GM21367 (cell line): ENCODE measurements at regions not wholly inside any gene's neighbourhood (a gene's known extent, or its start where the extent isn't known, plus 50 kb on each side); places are given as distances from the start of the nearest gene placed in this dataset.

Experiments used
- ATAC-seq: cut with Tn5 transposase; IDR thresholded peaks from one replicate; pipeline ENCODE4 v1.9.1; 2021; ENCODE audit not compliant: unreplicated experiment

DNA sequence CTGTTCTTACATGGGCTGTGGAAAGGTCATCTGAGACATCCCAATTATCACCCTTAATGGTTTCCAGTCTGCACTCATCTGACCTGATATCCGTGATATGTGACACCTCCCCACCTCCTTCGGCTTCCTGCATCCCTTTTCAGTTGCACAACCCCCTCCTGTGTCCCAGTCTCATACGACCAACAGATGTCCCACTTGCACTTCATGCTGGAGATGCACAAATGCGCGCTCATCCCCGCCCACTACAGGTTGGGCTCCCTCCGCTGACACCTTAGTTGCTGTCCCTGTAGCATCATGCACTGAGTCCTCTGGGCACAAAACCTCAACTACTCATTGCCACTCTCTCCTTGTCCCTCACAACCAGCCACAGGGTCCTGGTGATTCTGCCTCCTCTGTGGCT lies 94.4 kb downstream of the MIS18A start:
- ATAC-seq: no peak

DNA sequence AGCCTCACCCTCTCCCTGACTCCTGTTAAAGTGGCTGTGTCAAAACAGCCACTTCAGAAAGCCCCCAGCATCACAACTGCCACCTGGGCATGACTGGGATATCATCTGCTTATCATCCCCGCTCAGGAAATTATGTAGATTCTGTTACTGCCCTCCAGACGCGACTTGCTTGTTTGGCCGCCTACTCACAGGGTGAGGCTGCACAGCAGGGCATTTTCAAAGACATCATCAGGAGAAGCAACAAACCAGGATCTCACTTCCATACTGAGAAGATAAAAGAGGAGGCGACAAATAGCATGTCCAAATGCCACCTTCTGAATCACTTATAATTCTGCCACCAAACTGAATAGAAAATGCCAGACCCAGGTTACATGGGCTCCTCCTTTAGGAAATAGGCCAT lies 94.8 kb downstream of the MIS18A start:
- ATAC-seq: no peak

DNA sequence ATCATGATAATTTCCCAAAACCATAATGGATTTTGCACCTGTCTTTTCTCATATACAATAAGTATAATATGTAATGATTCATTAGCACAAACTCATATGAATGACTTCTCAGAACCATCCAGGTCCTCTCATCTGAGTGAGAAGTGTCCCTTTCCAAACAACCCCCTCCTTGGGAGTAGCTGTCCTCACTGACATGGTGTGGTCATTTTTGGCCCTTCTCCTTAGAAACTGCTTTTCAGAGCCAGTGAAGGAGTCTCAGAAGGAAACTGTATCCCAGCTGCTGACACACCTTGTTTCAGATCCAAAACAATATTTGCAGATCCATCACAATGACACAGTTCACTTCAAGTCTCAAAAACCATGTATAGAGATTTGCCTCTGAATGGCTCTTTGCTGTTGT lies 95.5 kb downstream of the MIS18A start:
- no peak for ATAC-seq

DNA sequence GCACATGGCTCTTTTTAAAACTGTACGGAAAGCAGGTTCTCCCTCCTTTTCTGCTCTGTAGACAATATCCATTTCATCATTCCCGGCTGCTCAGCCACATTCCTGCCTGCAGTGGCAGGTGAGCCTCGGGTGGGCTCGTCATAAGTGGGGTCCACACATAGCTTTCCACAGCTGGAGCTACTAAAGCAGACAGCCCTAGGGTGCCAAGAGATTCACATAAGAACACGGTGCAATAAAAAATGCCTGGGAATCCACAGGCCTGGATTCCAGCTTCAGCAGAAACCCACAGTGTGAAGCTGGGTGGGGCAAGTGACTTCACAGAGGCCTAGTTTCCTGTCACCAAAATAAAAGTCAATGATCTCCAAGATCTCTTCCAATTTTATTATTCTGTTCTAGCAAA lies 96.4 kb downstream of the MIS18A start:
- no peak for ATAC-seq

DNA sequence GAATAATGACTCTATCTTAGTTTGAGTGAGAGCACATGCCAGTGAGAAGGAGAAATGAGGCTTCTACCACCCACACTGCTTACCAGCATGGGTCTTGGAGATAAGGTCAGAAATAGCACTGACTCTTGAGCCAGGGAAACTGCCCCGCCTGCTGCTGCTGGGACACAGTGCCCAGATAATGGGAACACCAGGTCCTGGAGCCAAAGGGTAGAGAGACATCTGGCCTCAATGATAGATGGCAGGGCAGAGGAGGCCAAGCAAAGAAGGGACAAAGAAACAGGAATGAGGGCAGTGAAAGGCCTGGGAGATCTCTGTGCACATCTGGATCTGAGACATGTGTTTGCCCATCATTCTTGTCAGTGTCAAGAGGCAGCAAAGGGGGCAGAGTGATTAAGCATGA lies 97.4 kb downstream of the MIS18A start:
- ATAC-seq: no peak

DNA sequence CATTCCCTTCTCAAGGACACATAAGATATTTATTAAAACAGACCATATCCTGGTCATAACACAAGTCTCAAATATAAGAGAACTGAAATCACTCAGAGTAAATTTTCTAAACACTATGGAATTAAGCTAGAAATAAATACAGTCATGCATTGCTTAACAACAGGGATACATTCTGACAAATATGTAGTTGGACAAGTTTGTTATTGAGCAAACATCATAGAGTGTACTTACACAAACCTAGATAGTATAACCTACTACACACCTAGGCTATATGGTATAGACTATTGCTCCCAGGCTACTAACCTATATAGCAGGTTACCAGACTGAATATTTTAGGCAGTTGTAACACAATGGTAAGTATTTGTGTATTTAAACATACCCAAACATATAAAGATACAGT lies 104.0 kb downstream of the MIS18A start:
- no peak for ATAC-seq

DNA sequence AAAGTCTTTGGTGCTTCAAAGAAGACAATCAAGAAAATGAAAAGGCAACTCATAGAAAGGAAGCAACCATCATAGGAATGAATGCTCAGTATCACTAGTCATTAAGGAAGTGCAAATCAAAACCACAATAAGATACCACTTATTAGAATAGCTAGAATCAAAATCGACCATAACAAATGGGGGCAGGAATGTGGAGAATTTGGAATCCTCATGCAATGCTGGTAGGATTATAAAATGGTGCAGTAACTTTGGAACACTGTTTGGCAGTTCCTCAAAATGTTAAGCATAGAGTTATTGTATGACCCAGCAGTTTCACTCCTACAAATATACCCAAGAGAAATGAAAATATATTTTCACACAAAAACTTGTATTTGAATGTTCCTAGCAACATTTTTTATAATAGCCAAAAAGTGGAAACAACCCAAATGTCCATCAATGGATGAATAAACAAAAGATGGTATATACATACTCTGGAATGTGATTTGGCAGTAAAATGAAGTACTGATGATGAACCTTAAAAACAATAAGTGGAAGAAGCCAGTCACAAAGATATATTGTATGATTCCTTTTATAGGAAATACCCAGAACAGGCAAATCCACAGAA lies 105.6 kb downstream of the MIS18A start:
- no peak for ATAC-seq

DNA sequence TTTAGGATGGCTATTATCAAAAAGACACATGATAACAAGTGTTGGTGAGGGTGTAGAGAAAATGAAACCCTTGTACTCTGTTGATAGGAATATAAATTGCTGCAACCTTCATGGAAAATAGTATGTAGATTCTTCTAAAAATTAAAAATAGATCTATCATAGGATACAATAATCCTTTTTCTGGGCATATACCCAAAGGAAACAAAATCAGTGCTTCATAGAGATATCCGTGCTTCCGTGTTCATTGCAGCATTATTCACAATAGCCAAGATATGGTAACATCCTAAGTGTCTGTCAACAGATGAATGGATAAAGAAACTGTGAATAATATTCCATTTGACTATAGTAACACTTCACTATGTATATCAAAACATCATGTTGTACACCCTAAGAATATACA lies 106.7 kb downstream of the MIS18A start:
- ATAC-seq: no peak

DNA sequence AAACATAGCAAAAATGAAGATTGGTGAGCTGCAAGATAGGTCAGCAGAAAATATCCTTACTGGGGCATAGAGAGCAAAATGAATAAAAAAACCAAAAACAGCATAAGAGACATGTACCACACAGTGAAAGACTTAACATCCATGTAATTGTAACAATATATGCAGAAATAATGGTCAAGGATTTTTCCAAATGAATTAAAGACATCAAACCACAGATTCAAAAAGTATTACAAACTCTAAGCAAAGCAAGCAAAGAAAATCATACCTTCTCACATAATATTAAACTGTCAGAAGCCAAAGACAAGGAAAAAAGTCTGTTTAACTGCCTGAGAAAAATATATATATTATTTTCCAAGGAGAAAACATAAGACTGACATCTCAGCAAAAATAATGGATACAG lies 111.3 kb downstream of the MIS18A start:
- ATAC-seq: no peak

DNA sequence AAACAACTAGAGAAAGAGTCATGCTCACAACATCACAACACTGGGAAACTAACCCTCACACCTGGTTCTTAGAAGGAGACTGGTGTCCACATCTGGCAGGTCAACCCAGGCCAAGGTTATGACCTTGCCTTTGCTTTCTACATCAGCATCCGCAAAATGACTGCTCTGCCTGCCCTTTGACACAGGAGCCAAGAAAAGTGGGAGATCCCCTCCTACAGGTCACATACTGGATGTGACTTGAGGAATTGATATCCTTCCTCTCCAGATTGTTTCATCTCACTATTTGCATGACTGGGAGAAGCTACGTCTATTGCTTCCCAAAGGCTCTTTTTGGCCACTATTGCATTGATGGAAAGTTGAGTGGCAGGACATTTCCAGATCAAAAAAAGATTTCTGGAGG lies 115.5 kb downstream of the MIS18A start:
- no peak for ATAC-seq

DNA sequence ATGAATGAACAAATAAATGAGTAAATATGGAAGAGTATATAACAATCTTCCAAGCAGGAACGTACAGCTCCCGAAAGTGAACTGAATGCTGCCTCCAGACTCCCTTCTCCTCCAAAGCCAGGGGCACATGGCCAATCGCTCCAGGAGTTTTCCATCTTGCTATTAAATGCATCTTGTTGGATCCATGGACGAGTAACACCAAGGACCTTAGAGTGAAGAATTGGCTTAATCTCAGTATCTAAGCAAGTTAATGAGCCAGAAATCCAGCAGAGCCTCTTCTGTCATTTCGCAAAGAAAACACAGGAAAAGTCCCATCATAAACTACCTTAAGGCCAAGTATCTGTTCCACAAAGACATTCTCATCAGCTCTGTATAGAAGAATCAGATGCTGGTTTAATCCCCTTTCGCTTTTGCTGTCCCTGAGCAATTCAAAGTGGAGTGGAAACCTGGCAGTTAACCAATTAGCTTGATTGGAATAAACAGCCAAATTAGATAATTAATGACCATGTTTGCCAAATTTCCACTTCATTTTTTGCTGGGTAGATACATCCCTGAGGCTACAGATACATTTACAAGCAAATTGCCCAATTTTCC lies 116.0 kb downstream of the MIS18A start:
- ATAC-seq: no peak

DNA sequence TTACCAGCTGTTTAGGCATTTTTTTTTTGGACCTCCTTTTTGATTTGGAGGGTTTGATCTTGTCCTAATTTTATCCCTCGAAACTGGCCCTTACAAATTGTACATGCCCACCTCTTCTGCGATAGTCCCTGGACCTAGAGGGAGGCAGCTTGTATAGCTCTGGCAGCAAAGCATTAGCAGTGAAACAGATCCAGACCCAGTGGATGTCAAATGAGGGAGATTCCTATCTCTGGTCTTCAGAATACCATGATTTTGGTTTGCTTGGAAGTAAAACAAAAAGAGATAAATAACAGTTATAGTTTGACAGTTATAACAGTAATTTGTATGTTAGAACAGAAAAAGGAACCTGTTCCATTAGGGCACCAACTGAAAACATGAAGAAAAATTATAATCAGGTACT lies 123.6 kb downstream of the MIS18A start:
- no peak for ATAC-seq

DNA sequence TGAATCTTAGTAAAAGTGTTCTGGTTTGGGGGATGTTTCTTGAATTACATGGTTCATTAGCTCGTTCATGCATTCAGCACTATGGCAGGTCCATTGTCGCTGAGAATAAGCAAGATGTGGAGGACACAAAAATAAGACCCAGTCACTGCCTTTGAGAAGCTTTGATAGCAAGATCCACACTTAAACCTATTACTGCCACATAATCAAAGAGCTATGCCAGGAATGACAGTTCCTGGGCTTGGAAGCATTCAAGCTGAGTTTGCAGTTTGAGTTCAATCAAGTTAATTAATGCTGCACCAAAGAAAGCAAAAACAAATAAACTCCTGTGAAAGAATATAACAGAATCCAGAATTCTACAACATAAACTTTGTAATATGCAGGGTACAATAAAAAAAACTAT lies 131.8 kb downstream of the MIS18A start:
- no peak for ATAC-seq

DNA sequence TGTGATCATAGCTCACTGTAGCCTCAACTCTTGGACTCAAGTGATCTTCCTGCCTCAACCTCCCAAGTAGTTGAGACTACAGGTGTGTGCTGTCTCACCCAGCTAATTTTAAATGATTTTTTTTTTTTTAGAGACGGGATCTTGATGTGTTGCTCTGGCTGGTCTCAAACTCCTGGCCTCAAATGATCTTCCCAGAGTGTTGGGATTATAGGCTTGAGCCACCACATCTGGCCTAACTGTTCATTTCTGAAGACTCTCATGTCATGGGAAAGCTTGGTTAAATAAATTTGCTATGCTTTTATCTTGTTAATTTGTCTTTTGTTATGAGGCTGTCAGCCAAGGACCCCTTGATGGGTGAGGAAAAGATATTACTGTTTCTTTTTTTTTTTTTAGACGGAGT lies 134.0 kb downstream of the MIS18A start:
- ATAC-seq: no peak

DNA sequence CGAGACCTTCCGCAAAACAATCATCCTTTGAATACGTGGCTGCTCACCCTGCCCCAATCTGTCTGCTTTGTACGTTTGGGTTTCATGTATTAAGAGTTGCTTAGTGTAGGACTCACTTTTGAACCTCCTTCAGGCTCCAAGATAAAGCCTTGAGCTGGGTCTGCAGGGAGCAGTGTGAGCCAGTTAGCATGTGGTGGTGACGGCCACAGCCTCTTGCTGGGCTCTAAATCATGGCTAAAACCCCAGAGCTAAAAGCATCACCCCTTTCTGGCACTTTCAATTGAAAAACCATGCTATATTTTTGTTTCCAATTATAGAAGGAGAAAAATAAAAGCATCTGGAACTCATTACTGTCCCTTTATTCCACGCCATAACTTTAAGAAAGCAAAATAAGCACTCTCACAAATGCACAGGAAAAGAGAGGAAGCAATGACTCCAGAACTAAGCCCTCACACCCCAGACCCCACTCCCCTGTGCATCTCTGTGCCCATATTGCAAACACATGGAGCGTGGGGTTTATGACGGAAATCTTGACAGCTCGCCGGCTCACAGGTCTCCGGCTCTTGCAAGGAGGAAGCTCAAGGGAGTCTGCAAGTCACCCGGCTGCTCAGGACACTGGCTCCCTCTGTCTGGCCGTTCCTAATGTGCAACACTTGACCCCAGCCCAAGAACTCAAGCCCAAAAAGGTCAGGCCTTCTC lies 135.5 kb downstream of the MIS18A start:
- ATAC-seq: no peak

DNA sequence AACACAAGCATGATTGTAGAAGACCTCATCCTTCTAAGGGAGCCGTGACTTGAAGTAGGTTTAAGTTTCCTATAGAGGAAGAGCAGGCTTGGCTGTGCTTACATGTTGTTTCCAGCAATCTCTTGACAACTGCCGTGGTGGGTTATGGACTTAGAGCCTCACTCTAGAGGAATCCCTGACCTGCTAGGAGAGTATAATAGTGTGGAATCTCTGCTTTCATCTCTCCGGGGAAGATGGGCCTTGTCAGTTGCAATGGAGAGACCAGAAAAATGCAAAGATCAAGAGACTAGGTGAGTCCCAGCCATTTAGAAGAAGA lies 137.6 kb downstream of the MIS18A start:
- ATAC-seq: no peak

DNA sequence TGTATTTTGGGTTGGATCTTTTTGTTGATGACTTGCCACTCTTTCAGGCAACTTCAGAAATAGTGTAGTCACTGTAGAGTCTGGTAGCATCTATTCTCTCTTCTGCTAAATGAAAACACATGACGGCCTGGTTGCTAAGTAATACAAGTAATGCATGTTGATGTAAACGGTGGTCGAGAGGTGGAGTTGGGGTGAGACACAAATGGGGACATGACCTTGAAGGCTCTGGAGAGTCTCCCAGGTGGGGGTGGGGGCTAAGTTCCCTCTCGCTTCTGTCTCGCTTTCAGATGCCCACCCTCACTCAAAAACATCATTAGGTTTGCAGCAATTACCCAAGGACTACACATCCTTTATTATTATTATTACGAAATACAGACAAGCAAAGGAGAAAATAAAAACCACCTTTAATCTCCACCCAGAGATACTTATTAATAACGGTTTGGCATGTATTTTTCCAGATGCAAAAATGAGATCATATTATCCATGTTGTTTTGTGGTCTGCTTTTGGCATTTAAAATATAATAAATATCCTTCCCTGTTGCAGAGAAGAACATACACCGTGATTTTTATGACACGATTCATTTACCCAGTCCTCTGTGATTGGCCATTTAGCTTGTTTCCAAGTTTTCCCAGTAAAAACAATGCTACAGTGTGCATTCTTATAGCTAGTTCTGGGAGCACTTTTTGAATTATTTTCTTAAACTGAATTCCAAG lies 138.1 kb downstream of the MIS18A start:
- no peak for ATAC-seq

DNA sequence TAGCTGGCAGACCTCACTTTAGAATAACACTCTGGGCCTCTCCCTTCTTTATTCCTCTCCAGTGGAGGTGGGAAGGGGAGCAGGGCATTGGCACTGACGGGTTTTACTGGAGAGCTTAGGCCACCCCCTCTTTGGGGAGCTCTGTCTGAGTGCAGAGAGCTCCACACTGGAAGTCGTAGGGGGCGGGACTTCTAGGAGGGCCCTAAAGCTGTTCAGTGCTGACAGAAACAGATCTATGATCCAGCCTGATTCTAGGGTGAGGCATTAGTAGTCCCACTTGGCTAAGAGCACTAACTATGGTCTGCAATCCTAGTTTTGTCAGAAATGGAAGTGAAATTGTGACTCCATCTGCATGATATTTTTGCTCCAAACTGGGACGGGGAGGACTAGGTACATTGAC lies 138.7 kb downstream of the MIS18A start:
- no peak for ATAC-seq

DNA sequence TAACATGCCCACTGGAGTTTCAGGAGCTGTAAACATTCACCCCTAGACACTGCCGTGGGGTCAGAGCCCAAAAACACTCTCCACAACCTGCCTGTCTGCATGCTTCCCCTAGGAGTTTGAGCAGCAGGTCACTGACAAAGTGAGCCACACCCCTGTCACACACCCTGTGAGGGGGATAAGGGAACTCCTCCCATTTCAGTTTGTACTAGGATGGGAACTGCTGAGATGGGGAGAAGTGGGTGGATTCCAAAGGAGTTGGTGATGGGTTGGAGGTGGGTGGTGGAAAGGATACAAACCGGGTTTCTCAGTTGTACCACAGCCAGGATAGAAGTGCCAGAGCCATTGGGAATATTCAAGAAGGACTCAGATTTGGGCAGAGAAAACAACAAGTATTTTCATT lies 140.2 kb downstream of the MIS18A start:
- no peak for ATAC-seq

DNA sequence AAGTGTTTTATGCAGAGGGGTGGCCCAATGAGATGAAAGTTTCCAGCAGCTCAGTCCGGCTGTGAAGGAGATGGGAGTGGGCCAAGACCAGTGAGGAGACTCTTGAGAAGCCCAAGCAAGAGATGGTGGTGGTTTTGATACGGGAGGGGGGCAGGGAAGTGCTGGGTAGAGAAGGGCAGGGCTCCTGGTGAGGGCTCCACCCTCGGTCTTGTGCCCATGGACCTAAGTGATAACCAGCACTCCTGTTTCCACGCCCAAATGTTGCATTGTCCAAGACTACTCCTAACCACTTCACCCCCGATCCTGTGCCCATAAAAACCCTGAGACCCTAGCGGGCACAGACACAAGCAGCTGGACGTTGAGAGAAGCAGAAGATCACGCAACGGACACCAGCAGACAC lies 140.9 kb downstream of the MIS18A start:
- no peak for ATAC-seq

DNA sequence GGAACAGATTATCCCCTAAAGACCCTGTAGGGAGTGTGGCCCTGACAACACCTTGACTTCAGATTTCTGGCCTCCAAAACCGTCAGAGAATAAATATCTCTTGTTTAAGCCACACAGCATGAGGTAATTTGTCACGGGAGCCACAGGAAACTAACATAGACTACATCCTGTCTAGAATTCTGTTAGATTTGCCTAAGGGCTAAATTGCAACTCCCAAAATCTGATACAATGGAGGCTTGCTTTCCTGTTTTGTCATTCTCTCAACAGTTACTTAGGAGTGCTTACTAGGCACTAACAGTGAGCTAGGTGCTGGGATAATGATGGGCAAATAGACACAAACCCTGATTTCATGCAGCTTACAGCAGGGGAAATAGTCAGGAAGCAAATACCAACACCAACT lies 141.6 kb downstream of the MIS18A start:
- ATAC-seq: no peak

DNA sequence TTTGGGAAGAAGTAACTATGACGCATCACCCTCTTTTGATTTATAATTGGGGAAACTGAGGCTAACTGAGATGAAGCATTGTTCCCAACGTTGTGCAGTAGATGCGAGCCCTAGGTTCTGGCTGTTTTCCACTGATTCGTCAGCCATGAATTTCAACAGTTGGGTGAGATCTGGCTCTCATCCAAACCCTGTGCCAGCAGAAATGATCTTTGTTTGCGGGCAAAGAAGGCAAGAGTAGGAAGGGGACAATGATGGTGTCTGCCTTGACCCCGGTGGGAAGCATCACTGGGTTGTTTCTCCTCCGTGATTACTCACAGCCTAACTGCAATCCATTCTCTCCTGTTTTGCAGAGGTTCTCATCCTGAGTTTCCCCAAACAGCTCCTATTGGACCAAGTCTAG lies 142.3 kb downstream of the MIS18A start:
- no peak for ATAC-seq
